ENCODE measurements at regions not wholly inside any gene's neighbourhood (a gene's known extent, or its start where the extent isn't known, plus 50 kb on each side); places are given as distances from the start of the nearest gene placed in this dataset.

- TF ChIP-seq BACH2 (CRISPR knock-in tag; IDR thresholded peaks at IDR 0.05; ENCODE audit: borderline replicate concordance) (no peak), ZNF70 (CRISPR knock-in tag; IDR thresholded peaks at IDR 0.05) (no peak), OSR1 (CRISPR knock-in tag; IDR thresholded peaks at IDR 0.05) (no peak), POU6F1 (CRISPR knock-in tag; IDR thresholded peaks at IDR 0.05; ENCODE audit: borderline replicate concordance, low read depth) (no peak), ZNF565 (CRISPR knock-in tag; conservative IDR thresholded peaks at IDR 0.05; ENCODE audit: low read depth) (no peak), CSRNP3 (CRISPR knock-in tag; IDR thresholded peaks at IDR 0.05) (no peak), TOX (CRISPR knock-in tag; IDR thresholded peaks at IDR 0.05; ENCODE audit: borderline replicate concordance) (no peak), ESRRG (CRISPR knock-in tag; IDR thresholded peaks at IDR 0.05) (no peak), SNAI2 (CRISPR knock-in tag; IDR thresholded peaks at IDR 0.05) (no peak), TSHZ2 (CRISPR knock-in tag; IDR thresholded peaks at IDR 0.05) (no peak), ARNTL (CRISPR knock-in tag; IDR thresholded peaks at IDR 0.05; ENCODE audit: borderline replicate concordance, low read depth) (no peak)
- no peak for ATAC-seq
These were observed 126.8 kb upstream of the PRMT8 start for GRCh38 chr12:3364226-3364625.

GRCh38 chr12:3364661-3365462 is 126.1 kb upstream of the PRMT8 start:
- ATAC-seq, result no peak
- TF ChIP-seq GLIS3 (CRISPR knock-in tag; IDR thresholded peaks at IDR 0.05), result no peak
- no peak for TF ChIP-seq CSRNP3 (CRISPR knock-in tag; IDR thresholded peaks at IDR 0.05)
- TF ChIP-seq ZFP3 (CRISPR knock-in tag; IDR thresholded peaks at IDR 0.05), result no peak
- TF ChIP-seq PPARA (CRISPR knock-in tag; IDR thresholded peaks at IDR 0.05; ENCODE audit: borderline replicate concordance), result no peak
- TF ChIP-seq RARB (CRISPR knock-in tag; IDR thresholded peaks at IDR 0.05), result no peak
- no peak for TF ChIP-seq ISL1 (CRISPR knock-in tag; IDR thresholded peaks at IDR 0.05)
- no peak for TF ChIP-seq OSR1 (CRISPR knock-in tag; IDR thresholded peaks at IDR 0.05)
- no peak for TF ChIP-seq POU6F1 (CRISPR knock-in tag; IDR thresholded peaks at IDR 0.05; ENCODE audit: borderline replicate concordance, low read depth)
- TF ChIP-seq ZFP30 (CRISPR knock-in tag; IDR thresholded peaks at IDR 0.05), result no peak
- no peak for TF ChIP-seq CSDC2 (CRISPR knock-in tag; IDR thresholded peaks at IDR 0.05)
- no peak for TF ChIP-seq ZNF565 (CRISPR knock-in tag; conservative IDR thresholded peaks at IDR 0.05; ENCODE audit: low read depth)
- no peak for TF ChIP-seq CREB5 (CRISPR knock-in tag; IDR thresholded peaks at IDR 0.05; ENCODE audit: low read depth)
- TF ChIP-seq BACH2 (CRISPR knock-in tag; IDR thresholded peaks at IDR 0.05; ENCODE audit: borderline replicate concordance), result no peak
- TF ChIP-seq ZC3H10 (CRISPR knock-in tag; IDR thresholded peaks at IDR 0.05), result no peak
- no peak for TF ChIP-seq TOX (CRISPR knock-in tag; IDR thresholded peaks at IDR 0.05; ENCODE audit: borderline replicate concordance)
- TF ChIP-seq TSHZ2 (CRISPR knock-in tag; IDR thresholded peaks at IDR 0.05), result no peak
- TF ChIP-seq TCF4 (CRISPR knock-in tag; IDR thresholded peaks at IDR 0.05; ENCODE audit: borderline replicate concordance), result no peak
- TF ChIP-seq SNAI2 (CRISPR knock-in tag; IDR thresholded peaks at IDR 0.05), result no peak
- TF ChIP-seq PATZ1 (CRISPR knock-in tag; IDR thresholded peaks at IDR 0.05; ENCODE audit: borderline replicate concordance), result no peak

Data from SK-N-SH treated with all-trans-retinoic acid at 6 μM for 48 hours (cell line).